IMR-90 (cell line): ENCODE measurements at regions not wholly inside any gene's neighbourhood (a gene's known extent, or its start where the extent isn't known, plus 50 kb on each side); places are given as distances from the start of the nearest gene placed in this dataset.

Experiments used
- ATAC-seq: fragments of 200-7000 bp; cut with Tn5 transposase; 2 replicates; pipeline ENCODE4 v1.9.1; 2020; ENCODE audit warnings: low read depth, mild to moderate bottlenecking, moderate library complexity
- BruUV-seq: library from RNA; stranded (reverse); fragments of 400-500 nt; replicated peaks from 2 replicates; lab custom pipeline; 2021; lab: Mats Ljungman, UMichigan
- CTCF ChIA-PET: fragments of 300-600 bp; formaldehyde crosslinking; extraction: SDS; loops from one replicate; lab custom pipeline; 2021; ENCODE audit warnings: antibody characterized with exemption; lab: Yijun Ruan, JAX
- POLR2A ChIA-PET: fragments of 300-600 bp; sonication (Branson Sonifier 250); formaldehyde crosslinking; loops from one replicate; lab custom pipeline; 2022; ENCODE audit warnings: antibody characterized with exemption; ENCODE audit not compliant: unreplicated experiment; lab: Charles Lee
- DNase-seq: peaks from one replicate; pipeline ENCODE4 v3.0.0; 2013
- H2AFZ ChIP-seq: replicated peaks from 2 replicates; pipeline ENCODE3; 2013; ENCODE audit warnings: low read length, mild to moderate bottlenecking; ENCODE audit not compliant: poor library complexity
- H2AK5ac ChIP-seq: 2 replicates; pipeline ENCODE4 v1.6.1; 2013; ENCODE audit warnings: low read depth, low read length, inconsistent platforms
- H2AK9ac ChIP-seq: replicated peaks from 2 replicates; pipeline ENCODE3; 2013; ENCODE audit warnings: mild to moderate bottlenecking, low read depth, low read length, moderate library complexity; ENCODE audit not compliant: poor library complexity
- H2BK120ac ChIP-seq: 2 replicates; pipeline ENCODE4 v1.6.1; 2013; ENCODE audit warnings: low read depth, low read length, inconsistent platforms
- H2BK15ac ChIP-seq: 3 replicates; pipeline ENCODE4 v1.6.1; 2013; ENCODE audit warnings: low read depth, low read length, inconsistent platforms
- H2BK20ac ChIP-seq: 2 replicates; pipeline ENCODE4 v1.6.1; 2013; ENCODE audit warnings: low read depth, mild to moderate bottlenecking, inconsistent platforms, low read length, moderate library complexity
- H2BK5ac ChIP-seq: 2 replicates; pipeline ENCODE4 v1.6.1; 2013; ENCODE audit warnings: mild to moderate bottlenecking, low read depth, low read length, inconsistent platforms; ENCODE audit not compliant: poor library complexity, severe bottlenecking
- H3K14ac ChIP-seq: replicated peaks from 2 replicates; pipeline ENCODE4 v1.6.1; 2013; ENCODE audit warnings: low read depth, low read length, inconsistent platforms
- H3K18ac ChIP-seq: 2 replicates; pipeline ENCODE4 v1.6.1; 2013; ENCODE audit warnings: low read depth, low read length, control low read depth
- H3K23ac ChIP-seq: 2 replicates; pipeline ENCODE4 v1.6.1; 2013; ENCODE audit warnings: low read depth, low read length, inconsistent platforms
- H3K27ac ChIP-seq: 2 replicates; pipeline ENCODE4 v1.5.1; 2013; ENCODE audit warnings: mild to moderate bottlenecking, control low read depth, low read length; ENCODE audit not compliant: insufficient read depth
- H3K27me3 ChIP-seq: 2 replicates; pipeline ENCODE4 v1.6.1; 2013; ENCODE audit warnings: low read length; ENCODE audit not compliant: control insufficient read depth, insufficient read depth
- H3K36me3 ChIP-seq: 2 replicates; pipeline ENCODE4 v1.6.1; 2013; ENCODE audit warnings: low read length, mixed read lengths; ENCODE audit not compliant: control insufficient read depth, insufficient read depth
- H3K4ac ChIP-seq: 2 replicates; pipeline ENCODE4 v1.6.1; 2013; ENCODE audit warnings: low read depth, low read length, inconsistent platforms
- H3K4me1 ChIP-seq: 2 replicates; pipeline ENCODE4 v1.6.1; 2013; ENCODE audit warnings: low read length, mixed read lengths; ENCODE audit not compliant: control insufficient read depth, insufficient read depth
- H3K4me2 ChIP-seq: 2 replicates; pipeline ENCODE4 v1.6.1; 2013; ENCODE audit warnings: low read depth, mild to moderate bottlenecking, control low read depth, low read length, moderate library complexity
- H3K4me3 ChIP-seq: 2 replicates; pipeline ENCODE4 v1.5.1; 2013; ENCODE audit warnings: low read depth, mild to moderate bottlenecking, control low read depth, low read length, moderate library complexity; ENCODE audit not compliant: insufficient read depth
- H3K56ac ChIP-seq: 2 replicates; pipeline ENCODE4 v1.6.1; 2013; ENCODE audit warnings: low read length, inconsistent platforms; ENCODE audit not compliant: insufficient read depth; ENCODE audit errors: extremely low read depth
- H3K79me1 ChIP-seq, 2 experiments: 2 replicates each; pipeline ENCODE4 v1.6.1; 2013; ENCODE audit warnings: low read length in 2 of 2, inconsistent platforms in 1 of 2, low read depth in 1 of 2
- H3K9ac ChIP-seq: 2 replicates; pipeline ENCODE4 v1.6.1; 2013; ENCODE audit warnings: low read depth, low read length, control low read depth
- H3K9me1 ChIP-seq: 2 replicates; pipeline ENCODE4 v1.6.1; 2013; ENCODE audit warnings: low read length, inconsistent platforms; ENCODE audit not compliant: insufficient read depth
- H3K9me3 ChIP-seq: 2 replicates; pipeline ENCODE4 v1.6.1; 2013; ENCODE audit warnings: low read length; ENCODE audit not compliant: control insufficient read depth, insufficient read depth
- H4K20me1 ChIP-seq: 2 replicates; pipeline ENCODE4 v1.6.1; 2013; ENCODE audit warnings: low read length, inconsistent platforms; ENCODE audit not compliant: insufficient read depth
- H4K5ac ChIP-seq: 2 replicates; pipeline ENCODE4 v1.6.1; 2013; ENCODE audit warnings: mild to moderate bottlenecking, low read depth, low read length, control low read depth
- H4K8ac ChIP-seq, 2 experiments: 2 replicates each; pipeline ENCODE4 v1.6.1; 2013; ENCODE audit warnings: low read depth in 2 of 2, low read length in 2 of 2, control low read depth in 1 of 2, inconsistent platforms in 1 of 2
- H4K91ac ChIP-seq: 2 replicates; pipeline ENCODE4 v1.6.1; 2013; ENCODE audit warnings: low read depth, low read length, inconsistent platforms; ENCODE audit not compliant: insufficient read depth
- BHLHE40 ChIP-seq: fragments of 150-350 bp; IDR thresholded peaks from 2 replicates; pipeline ENCODE4 v1.6.1; 2016; ENCODE audit warnings: mild to moderate bottlenecking, low read depth, low read length
- CHD1 ChIP-seq: IDR thresholded peaks from 2 replicates; pipeline ENCODE4 v1.6.1; 2012; ENCODE audit warnings: low read depth, low read length, improper control_type of control experiment
- FOS ChIP-seq: fragments of 150-350 bp; IDR thresholded peaks from 2 replicates; pipeline ENCODE4 v1.6.1; 2016; ENCODE audit warnings: low read depth, low read length
- MAFK ChIP-seq: IDR thresholded peaks from 2 replicates; pipeline ENCODE4 v1.6.1; 2012; ENCODE audit warnings: low read depth, low read length, improper control_type of control experiment
- MAZ ChIP-seq: IDR thresholded peaks from 2 replicates; pipeline ENCODE4 v1.6.1; 2012; ENCODE audit warnings: low read depth, mild to moderate bottlenecking, low read length, improper control_type of control experiment, moderate library complexity, borderline replicate concordance
- MXI1 ChIP-seq: IDR thresholded peaks from 2 replicates; pipeline ENCODE4 v1.6.1; 2012; ENCODE audit warnings: low read depth, mild to moderate bottlenecking, low read length, moderate library complexity, borderline replicate concordance
- NFE2L2 ChIP-seq: fragments of 150-350 bp; IDR thresholded peaks from 2 replicates; pipeline ENCODE4 v1.6.1; 2016; ENCODE audit warnings: low read depth, mild to moderate bottlenecking, low read length
- POLR2A ChIP-seq: IDR thresholded peaks from 2 replicates; pipeline ENCODE4 v1.6.1; 2012; ENCODE audit warnings: mild to moderate bottlenecking, low read depth, low read length
- WGBS, 2 experiments: methylation state at CpG; one replicate each; pipeline versions ENCODE4 v1.1.5 to v1.1.7; 2013; ENCODE audit warnings: missing lambda C conversion rate in 2 of 2; ENCODE audit not compliant: insufficient read length in 1 of 2; ENCODE audit errors: extremely low coverage in 2 of 2; 5-methylcytosine and 5-hydroxymethylcytosine counted together
- dilution Hi-C: fragments of 300-500 bp; cut with HindIII; formaldehyde crosslinking; loops from one replicate; pipeline ENCODE4 v1.14.3; 2018; ENCODE audit warnings: low sequenced_read_pairs; ENCODE audit not compliant: unreplicated experiment
- in situ Hi-C: fragments of 300-500 bp; cut with MboI; formaldehyde crosslinking; loops from 3 replicates; pipeline ENCODE4 v1.14.3; 2019; ENCODE audit warnings: low sequenced_read_pairs, inconsistent platforms, mixed read lengths
- intact Hi-C: fragments of 100-400 bp; cut with micrococcal nuclease; formaldehyde crosslinking; loops from 2 replicates; pipeline ENCODE4 v1.10.0; 2022
- TF ChIP-seq, protein P1 (sequence below): fragments of 150-350 bp; IDR thresholded peaks from 2 replicates; pipeline ENCODE4 v1.6.1; 2016; ENCODE audit warnings: low read depth, mild to moderate bottlenecking, low read length, moderate library complexity, borderline replicate concordance
- TF ChIP-seq, protein P2 (sequence below): conservative IDR thresholded peaks from 2 replicates; pipeline ENCODE4 v1.5.1; 2012; ENCODE audit warnings: mild to moderate bottlenecking, low read depth, low read length, improper control_type of control experiment
- TF ChIP-seq, protein P3 (sequence below): fragments of 150-350 bp; IDR thresholded peaks from 2 replicates; pipeline ENCODE4 v1.6.1; 2017; ENCODE audit warnings: mild to moderate bottlenecking, antibody characterized with exemption, low read length, low read depth

DNA sequence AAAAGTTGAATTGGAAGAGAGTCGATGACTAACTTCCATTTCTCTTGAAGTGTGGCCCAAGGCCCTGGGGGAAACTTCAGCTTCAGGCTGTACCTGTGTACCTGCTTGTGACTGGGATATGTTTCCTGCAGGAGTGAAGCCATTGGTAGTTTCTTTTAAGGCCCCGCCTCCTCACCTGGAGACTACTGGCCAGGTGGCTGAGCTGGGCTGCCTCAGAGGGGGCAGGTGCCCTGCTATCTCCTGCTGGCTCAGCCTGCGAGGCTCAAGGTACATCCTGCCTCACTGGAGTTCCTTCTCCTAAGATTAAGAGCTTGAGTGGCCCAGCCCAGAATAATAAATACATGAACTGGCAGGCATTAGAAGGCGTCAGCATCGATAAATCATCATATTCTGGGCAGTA, 121.6 kb upstream of the ROPN1 start:
- no peaks in the 10 kb centered on the region for H3K9me3 ChIP-seq
- ChIA-PET POLR2A (no interaction called here), CTCF (interaction anchor here (0.9 kb wide), 1 partner anchor 100 kb away, joined by 3 read pairs; no protein-coding TSS in a partner anchor)
- no peak overlapping the region for H2AFZ ChIP-seq
- no peak overlapping the region for H3K4ac ChIP-seq
- DNase-seq, result no peak
- no peak overlapping the region for H3K23ac ChIP-seq
- intact Hi-C loops (no loop called here), in situ Hi-C loops (no loop called here), dilution Hi-C loops (no loop called here)
- no peak overlapping the region for H3K9ac ChIP-seq
- no peak overlapping the region for H2AK5ac ChIP-seq
- H4K20me1 ChIP-seq, result no peaks in the 10 kb centered on the region
- H3K79me1 ChIP-seq, result no peaks in the 10 kb centered on the region
- no peak overlapping the region for H3K27ac ChIP-seq
- H3K9me1 ChIP-seq, result peaks cover 4% of the 10 kb centered on the region; the same call in 1 of the 2 replicates
- H4K5ac ChIP-seq, result no peak overlapping the region
- 80% methylated on average over 1 of the region's 5 CpGs; no CpG with 5 or more reads in 1 of the 2 experiments for WGBS, 2 experiments
- H4K8ac ChIP-seq, result no peak overlapping the region
- no peak overlapping the region for H2BK20ac ChIP-seq
- no peak overlapping the region for H2AK9ac ChIP-seq
- no peaks in the 10 kb centered on the region for H3K36me3 ChIP-seq
- H2BK120ac ChIP-seq, result no peak overlapping the region
- no peak overlapping the region for H3K4me3 ChIP-seq
- no peak overlapping the region for H3K56ac ChIP-seq
- no peak overlapping the region for H3K4me2 ChIP-seq
- H2BK15ac ChIP-seq, result no peak overlapping the region
- TF ChIP-seq NFE2L2, result no peak
- no peak for TF ChIP-seq MAFK
- TF ChIP-seq, protein P1, sequence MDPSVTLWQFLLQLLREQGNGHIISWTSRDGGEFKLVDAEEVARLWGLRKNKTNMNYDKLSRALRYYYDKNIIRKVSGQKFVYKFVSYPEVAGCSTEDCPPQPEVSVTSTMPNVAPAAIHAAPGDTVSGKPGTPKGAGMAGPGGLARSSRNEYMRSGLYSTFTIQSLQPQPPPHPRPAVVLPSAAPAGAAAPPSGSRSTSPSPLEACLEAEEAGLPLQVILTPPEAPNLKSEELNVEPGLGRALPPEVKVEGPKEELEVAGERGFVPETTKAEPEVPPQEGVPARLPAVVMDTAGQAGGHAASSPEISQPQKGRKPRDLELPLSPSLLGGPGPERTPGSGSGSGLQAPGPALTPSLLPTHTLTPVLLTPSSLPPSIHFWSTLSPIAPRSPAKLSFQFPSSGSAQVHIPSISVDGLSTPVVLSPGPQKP, result no peak
- no peak for TF ChIP-seq BHLHE40
- TF ChIP-seq, protein P2, sequence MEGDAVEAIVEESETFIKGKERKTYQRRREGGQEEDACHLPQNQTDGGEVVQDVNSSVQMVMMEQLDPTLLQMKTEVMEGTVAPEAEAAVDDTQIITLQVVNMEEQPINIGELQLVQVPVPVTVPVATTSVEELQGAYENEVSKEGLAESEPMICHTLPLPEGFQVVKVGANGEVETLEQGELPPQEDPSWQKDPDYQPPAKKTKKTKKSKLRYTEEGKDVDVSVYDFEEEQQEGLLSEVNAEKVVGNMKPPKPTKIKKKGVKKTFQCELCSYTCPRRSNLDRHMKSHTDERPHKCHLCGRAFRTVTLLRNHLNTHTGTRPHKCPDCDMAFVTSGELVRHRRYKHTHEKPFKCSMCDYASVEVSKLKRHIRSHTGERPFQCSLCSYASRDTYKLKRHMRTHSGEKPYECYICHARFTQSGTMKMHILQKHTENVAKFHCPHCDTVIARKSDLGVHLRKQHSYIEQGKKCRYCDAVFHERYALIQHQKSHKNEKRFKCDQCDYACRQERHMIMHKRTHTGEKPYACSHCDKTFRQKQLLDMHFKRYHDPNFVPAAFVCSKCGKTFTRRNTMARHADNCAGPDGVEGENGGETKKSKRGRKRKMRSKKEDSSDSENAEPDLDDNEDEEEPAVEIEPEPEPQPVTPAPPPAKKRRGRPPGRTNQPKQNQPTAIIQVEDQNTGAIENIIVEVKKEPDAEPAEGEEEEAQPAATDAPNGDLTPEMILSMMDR, result no peak
- no peak for TF ChIP-seq POLR2A
- TF ChIP-seq, protein P3, sequence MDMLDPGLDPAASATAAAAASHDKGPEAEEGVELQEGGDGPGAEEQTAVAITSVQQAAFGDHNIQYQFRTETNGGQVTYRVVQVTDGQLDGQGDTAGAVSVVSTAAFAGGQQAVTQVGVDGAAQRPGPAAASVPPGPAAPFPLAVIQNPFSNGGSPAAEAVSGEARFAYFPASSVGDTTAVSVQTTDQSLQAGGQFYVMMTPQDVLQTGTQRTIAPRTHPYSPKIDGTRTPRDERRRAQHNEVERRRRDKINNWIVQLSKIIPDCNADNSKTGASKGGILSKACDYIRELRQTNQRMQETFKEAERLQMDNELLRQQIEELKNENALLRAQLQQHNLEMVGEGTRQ, result no peak
- no peak for TF ChIP-seq FOS
- no peak for TF ChIP-seq MAZ
- no peak for TF ChIP-seq CHD1
- TF ChIP-seq MXI1, result no peak
- no peak overlapping the region for H4K91ac ChIP-seq
- no peak overlapping the region for H2BK5ac ChIP-seq
- no peak overlapping the region for H3K14ac ChIP-seq
- no peaks in the 10 kb centered on the region for H3K27me3 ChIP-seq
- H3K18ac ChIP-seq, result no peak overlapping the region
- H3K4me1 ChIP-seq, result peaks cover 11% of the 10 kb centered on the region
- no peak for ATAC-seq
- no TSS peak for BruUV-seq
